GM08714 (cell line): ENCODE measurements at regions not wholly inside any gene's neighbourhood (a gene's known extent, or its start where the extent isn't known, plus 50 kb on each side); places are given as distances from the start of the nearest gene placed in this dataset.

Experiments used
- H3K4me3 ChIP-seq: fragments of 200-500 bp; sonication (Bioruptor generic); 2 replicates; pipeline ENCODE4 v1.5.1; 2014; ENCODE audit warnings: mild to moderate bottlenecking, low read length, inconsistent platforms
- ZNF274 ChIP-seq: IDR thresholded peaks from 2 replicates; pipeline ENCODE4 v1.6.1; 2012; ENCODE audit warnings: mild to moderate bottlenecking, low read depth, low read length

- no peak for TF ChIP-seq ZNF274
- no peak overlapping the region for H3K4me3 ChIP-seq
Observed at GRCh38 chr13:82719987-82720386, 1162.3 kb downstream of the SLITRK1 start.

GRCh38 chr13:82717249-82717648 lies 1165.0 kb downstream of the SLITRK1 start:
- TF ChIP-seq ZNF274 = no peak
- H3K4me3 ChIP-seq = no peak overlapping the region

- no peak overlapping the region for H3K4me3 ChIP-seq
Observed at GRCh38 chr13:82713687-82714405, 1168.4 kb downstream of the SLITRK1 start.

GRCh38 chr13:82702513-82702912 lies 1179.8 kb downstream of the SLITRK1 start:
- TF ChIP-seq ZNF274 = no peak
- H3K4me3 ChIP-seq = no peak overlapping the region

More at GRCh38 chr13:82713687-82714405, 1168.4 kb downstream of the SLITRK1 start:
- no peak for TF ChIP-seq ZNF274

- no peak for TF ChIP-seq ZNF274
- H3K4me3 ChIP-seq = no peak overlapping the region
Observed at GRCh38 chr13:82701020-82701419, 1181.3 kb downstream of the SLITRK1 start.

- H3K4me3 ChIP-seq = no peak overlapping the region
- TF ChIP-seq ZNF274 = no peak
Observed at GRCh38 chr13:82698941-82699340, 1183.3 kb downstream of the SLITRK1 start.

- TF ChIP-seq ZNF274 = no peak
- H3K4me3 ChIP-seq = no peak overlapping the region
Observed at GRCh38 chr13:82698383-82698782, 1183.9 kb downstream of the SLITRK1 start.

- no peak overlapping the region for H3K4me3 ChIP-seq
- no peak for TF ChIP-seq ZNF274
Observed at GRCh38 chr13:82693607-82694006, 1188.7 kb downstream of the SLITRK1 start.

- no peak overlapping the region for H3K4me3 ChIP-seq
- no peak for TF ChIP-seq ZNF274
Observed at GRCh38 chr13:82688400-82688994, 1193.8 kb downstream of the SLITRK1 start.

GRCh38 chr13:82687884-82688283 lies 1194.4 kb downstream of the SLITRK1 start:
- no peak overlapping the region for H3K4me3 ChIP-seq
- TF ChIP-seq ZNF274 = no peak

- H3K4me3 ChIP-seq = no peak overlapping the region
- no peak for TF ChIP-seq ZNF274
Observed at GRCh38 chr13:82681535-82681934, 1200.7 kb downstream of the SLITRK1 start.

- H3K4me3 ChIP-seq = no peak overlapping the region
- no peak for TF ChIP-seq ZNF274
Observed at GRCh38 chr13:82678052-82678451, 1204.2 kb downstream of the SLITRK1 start.

- TF ChIP-seq ZNF274 = no peak
- H3K4me3 ChIP-seq = no peak overlapping the region
Observed at GRCh38 chr13:82675024-82675423, 1207.2 kb downstream of the SLITRK1 start.

GRCh38 chr13:82674546-82674945 lies 1207.7 kb downstream of the SLITRK1 start:
- no peak for TF ChIP-seq ZNF274
- no peak overlapping the region for H3K4me3 ChIP-seq

- no peak for TF ChIP-seq ZNF274
- H3K4me3 ChIP-seq = no peak overlapping the region
Observed at GRCh38 chr13:82672248-82672647, 1210.0 kb downstream of the SLITRK1 start.
